Right lobe of liver (tissue), 6 donors: ENCODE measurements at regions not wholly inside any gene's neighbourhood (a gene's known extent, or its start where the extent isn't known, plus 50 kb on each side); places are given as distances from the start of the nearest gene placed in this dataset.
A peak's percentile ranks its signal among the peaks of the same experiment; 100 is the strongest.

Experiments used
- ATAC-seq, 4 donors: fragments of 200-7000 bp; cut with Tn5 transposase; one replicate each; pipeline ENCODE4 v1.9.1; 2020; ENCODE audit warnings: mild to moderate bottlenecking in 4 of 4, moderate library complexity in 4 of 4
- DNase-seq, 3 donors: peaks; one replicate each; pipeline ENCODE4 v3.0.0-alpha.2; 2020
- H3K27ac ChIP-seq, 3 donors: fragments of 200-600 bp; one replicate each; pipeline ENCODE4 v1.8.0; 2022
- H3K27me3 ChIP-seq, 2 donors: fragments of 200-600 bp; one replicate each; pipeline ENCODE4 v1.8.0; 2022
- H3K36me3 ChIP-seq, 4 donors: fragments of 200-600 bp; sonication (generic) in 1 of 4; one replicate each; pipeline versions ENCODE4 v1.5.1 to v1.8.0; 2017 to 2022; ENCODE audit warnings: control low read depth in 1 of 4
- H3K4me1 ChIP-seq, 4 donors: fragments of 200-600 bp; sonication (generic) in 1 of 4; one replicate each; pipeline versions ENCODE4 v1.5.1 to v1.8.0; 2017 to 2022; ENCODE audit warnings: control low read depth in 1 of 4
- H3K4me3 ChIP-seq, 3 donors: fragments of 200-600 bp; one replicate each; pipeline ENCODE4 v1.8.0; 2022
- H3K9me3 ChIP-seq, 4 donors: fragments of 200-600 bp; sonication (generic) in 1 of 4; one replicate each; pipeline versions ENCODE4 v1.5.1 to v1.8.0; 2017 to 2022; ENCODE audit warnings: control low read depth in 1 of 4
- POLR2A ChIP-seq: fragments of 450-650 bp; IDR thresholded peaks from one replicate; pipeline ENCODE4 v1.6.1; 2017; ENCODE audit warnings: antibody characterized with exemption, mild to moderate bottlenecking
- WGBS: methylation state at CpG from one replicate; pipeline ENCODE4 v1.1.6; 2018; ENCODE audit warnings: low coverage, low lambda C conversion rate; ENCODE audit not compliant: insufficient coverage; ENCODE audit errors: missing lambda C conversion rate; 5-methylcytosine and 5-hydroxymethylcytosine counted together
- intact Hi-C, 2 donors: fragments of 100-400 bp; cut with DNase I; formaldehyde crosslinking; loops; one replicate each; pipeline versions ENCODE4 v1.11.2 to v1.14.1; 2022
- TF ChIP-seq, protein P1 (sequence below), 4 donors: fragments of 200-600 bp in 3 of 4; fragments of 450-650 bp in 1 of 4; IDR thresholded peaks; one replicate each; pipeline versions ENCODE4 v1.5.1 to v1.8.0; 2016 to 2022; ENCODE audit warnings: antibody characterized with exemption in 4 of 4, mild to moderate bottlenecking in 2 of 4
- donor health status: DM: no; HTN: yes; CAD: no.
- donor health status: DM: no; HTN: no; CAD: no.
- donor health status: DM: no; HTN: no; CAD: no.
- donor health status: DM: no; HTN: yes; CAD: no.
- donor health status: DM: no; HTN: yes; CAD: no.

DNA sequence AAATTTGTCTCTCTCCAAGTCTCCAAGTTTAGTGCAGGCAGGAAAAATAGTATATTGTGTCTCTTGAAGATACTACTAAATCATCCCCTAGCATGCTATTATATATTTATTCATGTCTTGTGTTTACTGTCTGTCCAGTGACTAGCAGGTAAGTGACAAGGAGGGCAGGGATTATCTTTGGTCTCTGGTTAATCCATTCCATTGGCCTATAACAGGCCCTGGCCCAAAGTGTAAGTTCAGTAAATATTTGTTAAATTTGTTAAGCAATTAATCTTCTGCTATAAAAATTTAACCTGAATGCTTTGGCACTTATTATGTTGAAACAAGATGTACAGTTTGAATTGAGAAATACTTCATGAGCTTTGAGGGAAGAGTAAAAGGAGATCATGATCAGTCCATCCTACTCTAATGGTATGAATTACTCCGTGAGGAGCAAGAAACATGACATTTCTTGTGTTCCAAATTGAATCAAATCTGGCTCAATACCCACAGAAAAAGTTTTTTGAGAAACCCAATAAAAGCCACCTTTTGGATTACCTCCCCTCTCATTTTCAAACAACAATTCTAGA lies 219.7 kb downstream of the DTWD2 start:
- no peak for TF ChIP-seq POLR2A
- TF ChIP-seq, protein P1, sequence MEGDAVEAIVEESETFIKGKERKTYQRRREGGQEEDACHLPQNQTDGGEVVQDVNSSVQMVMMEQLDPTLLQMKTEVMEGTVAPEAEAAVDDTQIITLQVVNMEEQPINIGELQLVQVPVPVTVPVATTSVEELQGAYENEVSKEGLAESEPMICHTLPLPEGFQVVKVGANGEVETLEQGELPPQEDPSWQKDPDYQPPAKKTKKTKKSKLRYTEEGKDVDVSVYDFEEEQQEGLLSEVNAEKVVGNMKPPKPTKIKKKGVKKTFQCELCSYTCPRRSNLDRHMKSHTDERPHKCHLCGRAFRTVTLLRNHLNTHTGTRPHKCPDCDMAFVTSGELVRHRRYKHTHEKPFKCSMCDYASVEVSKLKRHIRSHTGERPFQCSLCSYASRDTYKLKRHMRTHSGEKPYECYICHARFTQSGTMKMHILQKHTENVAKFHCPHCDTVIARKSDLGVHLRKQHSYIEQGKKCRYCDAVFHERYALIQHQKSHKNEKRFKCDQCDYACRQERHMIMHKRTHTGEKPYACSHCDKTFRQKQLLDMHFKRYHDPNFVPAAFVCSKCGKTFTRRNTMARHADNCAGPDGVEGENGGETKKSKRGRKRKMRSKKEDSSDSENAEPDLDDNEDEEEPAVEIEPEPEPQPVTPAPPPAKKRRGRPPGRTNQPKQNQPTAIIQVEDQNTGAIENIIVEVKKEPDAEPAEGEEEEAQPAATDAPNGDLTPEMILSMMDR (IDR thresholded peaks at IDR 0.05), result no peak
- no peaks in the 10 kb centered on the region for H3K36me3 ChIP-seq
- H3K27me3 ChIP-seq, result no peaks in the 10 kb centered on the region
- peak; percentile 54 to 91 (median 68) for ATAC-seq
- H3K27ac ChIP-seq, result no peak overlapping the region
- H3K9me3 ChIP-seq, result no peaks in the 10 kb centered on the region
- H3K4me3 ChIP-seq, result no peak overlapping the region
- WGBS, result 29% methylated on average over 1 of the region's 1 CpG
- DNase-seq, result no peak
- H3K4me1 ChIP-seq, result peaks cover 0 to 10% (median 0%) of the 10 kb centered on the region in 4 donors
- intact Hi-C loops, result no loop called here

DNA sequence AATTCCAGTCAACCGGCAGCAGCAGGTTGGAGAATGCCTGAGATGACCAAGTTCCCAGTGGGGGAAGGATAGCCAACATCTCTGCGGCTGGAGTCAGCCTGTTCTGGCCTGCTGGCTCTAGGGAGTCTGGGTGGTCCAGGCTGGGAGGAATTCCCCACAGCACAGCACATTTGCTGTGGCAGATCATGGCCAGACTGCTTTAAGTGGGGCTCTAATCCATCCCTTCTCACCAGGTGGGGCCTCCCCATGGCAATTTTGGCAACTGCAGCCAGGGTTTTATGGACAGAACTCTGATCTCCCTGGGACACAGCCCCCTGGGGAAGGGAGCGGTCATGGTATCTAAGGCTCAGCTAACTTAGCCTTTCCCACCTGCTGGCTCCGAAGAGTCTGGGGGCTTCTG lies 226.1 kb downstream of the DTWD2 start:
- Histone ChIP-seq H3K9me3 (no peaks in the 10 kb centered on the region), H3K27me3 (no peaks in the 10 kb centered on the region), H3K36me3 (no peaks in the 10 kb centered on the region), H3K4me1 (no peaks in the 10 kb centered on the region), H3K27ac (no peak overlapping the region), H3K4me3 (no peak overlapping the region)
- WGBS, result no CpG with 5 or more reads among the region's 4 CpGs
- intact Hi-C loops, result no loop called here
- DNase-seq (no peak), ATAC-seq (no peak)
- TF ChIP-seq POLR2A, result no peak
- TF ChIP-seq, protein P1 (IDR thresholded peaks at IDR 0.05), result no peak

DNA sequence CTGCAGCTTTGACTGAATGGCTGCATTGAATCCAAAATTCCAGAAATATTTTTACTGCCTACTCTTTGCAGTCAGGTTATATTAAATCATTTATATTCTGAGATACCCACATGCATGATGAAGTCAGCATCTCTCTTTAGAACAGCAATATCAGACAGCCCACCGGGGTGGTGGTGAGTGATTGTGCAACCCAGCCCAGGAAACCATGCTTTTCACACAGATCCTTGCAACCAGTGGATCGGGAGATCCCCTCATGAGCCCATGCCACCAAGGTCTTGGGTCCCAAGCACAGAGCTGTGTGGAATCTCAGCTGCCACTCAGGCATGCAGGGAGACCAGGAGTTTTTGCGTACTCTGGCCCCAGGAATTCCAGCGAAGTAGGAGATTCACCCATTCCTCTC lies 226.5 kb downstream of the DTWD2 start:
- ATAC-seq (no peak), DNase-seq (no peak)
- H3K4me1 ChIP-seq, result no peaks in the 10 kb centered on the region
- intact Hi-C loops, result no loop called here
- no CpG with 5 or more reads among the region's 4 CpGs for WGBS
- H3K27ac ChIP-seq, result no peak overlapping the region
- no peaks in the 10 kb centered on the region for H3K27me3 ChIP-seq
- H3K36me3 ChIP-seq, result no peaks in the 10 kb centered on the region
- H3K9me3 ChIP-seq, result no peaks in the 10 kb centered on the region
- no peak overlapping the region for H3K4me3 ChIP-seq
- TF ChIP-seq POLR2A, result no peak
- TF ChIP-seq, protein P1 (IDR thresholded peaks at IDR 0.05), result no peak

DNA sequence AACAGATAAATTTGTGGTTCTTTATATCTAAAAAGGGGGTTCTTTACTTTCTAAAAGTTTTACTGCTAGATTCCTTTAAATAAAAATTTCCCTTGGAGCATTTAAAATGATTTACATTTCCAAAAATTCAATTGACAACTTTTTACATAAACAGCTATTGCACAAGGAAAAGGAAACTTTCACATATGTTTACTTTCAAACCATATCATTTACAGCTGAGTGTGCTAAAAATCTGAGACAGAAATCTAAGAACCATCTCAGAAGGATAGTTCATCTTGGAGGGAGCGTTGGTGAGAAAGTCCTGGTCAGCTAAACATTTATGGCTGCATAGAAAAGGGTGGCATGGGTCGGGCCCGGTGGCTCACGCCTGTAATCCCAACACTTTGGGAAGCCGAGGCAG lies 235.4 kb downstream of the DTWD2 start:
- Histone ChIP-seq H3K4me1 (no peaks in the 10 kb centered on the region), H3K27me3 (no peaks in the 10 kb centered on the region), H3K4me3 (no peak overlapping the region), H3K9me3 (no peaks in the 10 kb centered on the region), H3K27ac (no peak overlapping the region), H3K36me3 (no peaks in the 10 kb centered on the region)
- DNase-seq (no peak), ATAC-seq (no peak)
- WGBS, result 90% methylated on average over 4 of the region's 5 CpGs
- TF ChIP-seq, protein P1 (IDR thresholded peaks at IDR 0.05), result no peak
- TF ChIP-seq POLR2A, result no peak
- intact Hi-C loops, result no loop called here

DNA sequence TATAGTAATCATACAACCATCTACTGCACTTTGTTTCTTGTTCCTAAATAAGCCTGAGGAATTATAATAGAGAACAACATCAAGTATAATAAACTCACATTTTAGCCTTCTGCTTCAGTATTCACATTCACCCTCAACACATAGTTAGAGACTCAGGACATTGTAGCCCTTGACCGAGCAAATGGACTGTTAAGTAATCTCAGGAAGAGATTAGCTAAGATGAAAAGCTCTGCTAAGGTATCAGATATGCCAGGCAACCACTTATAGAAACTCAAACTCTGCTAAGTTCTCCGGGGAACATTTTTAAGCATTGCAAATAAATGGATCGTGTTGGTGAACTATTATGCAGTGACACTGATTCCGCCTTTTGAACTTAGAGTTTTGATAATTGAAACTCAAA lies 252.0 kb downstream of the DTWD2 start:
- Histone ChIP-seq H3K4me1 (no peaks in the 10 kb centered on the region), H3K4me3 (no peak overlapping the region), H3K27me3 (no peaks in the 10 kb centered on the region), H3K27ac (no peak overlapping the region), H3K9me3 (no peaks in the 10 kb centered on the region), H3K36me3 (no peaks in the 10 kb centered on the region)
- no peak for TF ChIP-seq POLR2A
- TF ChIP-seq, protein P1 (IDR thresholded peaks at IDR 0.05), result no peak
- intact Hi-C loops, result no loop called here
- WGBS, result 79% methylated on average over 4 of the region's 4 CpGs
- no peak for ATAC-seq
- DNase-seq, result no peak
